DND-41 (cell line): ENCODE measurements at regions not wholly inside any gene's neighbourhood (a gene's known extent, or its start where the extent isn't known, plus 50 kb on each side); places are given as distances from the start of the nearest gene placed in this dataset.

Experiments
- EZH2 ChIP-seq: IDR thresholded peaks from 3 replicates; pipeline ENCODE4 v1.6.1; 2012; ENCODE audit warnings: borderline replicate concordance, low read depth, mild to moderate bottlenecking, moderate library complexity, low read length, inconsistent platforms; ENCODE audit not compliant: severe bottlenecking
- TF ChIP-seq, protein P1 (sequence below): IDR thresholded peaks from 2 replicates; pipeline ENCODE4 v1.5.1; 2012; ENCODE audit warnings: borderline replicate concordance, low read length, moderate library complexity, mild to moderate bottlenecking; ENCODE audit not compliant: poor library complexity, severe bottlenecking; ENCODE audit errors: extremely low read depth

DNA sequence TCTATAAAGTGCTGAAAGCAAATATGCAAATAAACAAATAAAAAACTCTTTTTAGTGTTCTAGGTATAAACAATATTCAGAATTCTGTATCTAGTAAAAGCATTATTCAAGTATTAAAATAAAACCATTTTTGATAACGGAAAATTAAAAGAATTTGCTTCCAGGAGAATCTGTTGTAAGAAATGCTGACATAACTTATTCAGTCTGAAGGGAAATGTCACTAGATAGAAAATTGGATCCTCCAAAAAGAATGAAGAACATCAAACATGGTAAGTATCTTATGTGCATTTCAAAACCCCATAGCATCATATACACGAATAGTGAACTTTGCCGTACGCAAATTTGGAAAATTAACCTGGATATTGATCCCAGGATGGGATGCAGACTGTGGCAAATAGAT, 506.7 kb downstream of the GLRX3 start:
- no peak for TF ChIP-seq EZH2
- TF ChIP-seq, protein P1, sequence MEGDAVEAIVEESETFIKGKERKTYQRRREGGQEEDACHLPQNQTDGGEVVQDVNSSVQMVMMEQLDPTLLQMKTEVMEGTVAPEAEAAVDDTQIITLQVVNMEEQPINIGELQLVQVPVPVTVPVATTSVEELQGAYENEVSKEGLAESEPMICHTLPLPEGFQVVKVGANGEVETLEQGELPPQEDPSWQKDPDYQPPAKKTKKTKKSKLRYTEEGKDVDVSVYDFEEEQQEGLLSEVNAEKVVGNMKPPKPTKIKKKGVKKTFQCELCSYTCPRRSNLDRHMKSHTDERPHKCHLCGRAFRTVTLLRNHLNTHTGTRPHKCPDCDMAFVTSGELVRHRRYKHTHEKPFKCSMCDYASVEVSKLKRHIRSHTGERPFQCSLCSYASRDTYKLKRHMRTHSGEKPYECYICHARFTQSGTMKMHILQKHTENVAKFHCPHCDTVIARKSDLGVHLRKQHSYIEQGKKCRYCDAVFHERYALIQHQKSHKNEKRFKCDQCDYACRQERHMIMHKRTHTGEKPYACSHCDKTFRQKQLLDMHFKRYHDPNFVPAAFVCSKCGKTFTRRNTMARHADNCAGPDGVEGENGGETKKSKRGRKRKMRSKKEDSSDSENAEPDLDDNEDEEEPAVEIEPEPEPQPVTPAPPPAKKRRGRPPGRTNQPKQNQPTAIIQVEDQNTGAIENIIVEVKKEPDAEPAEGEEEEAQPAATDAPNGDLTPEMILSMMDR = no peak
